Activated B cell treated with CpG ODN at 0.5 μM for 24 hours (primary cell): ENCODE measurements at regions not wholly inside any gene's neighbourhood (a gene's known extent, or its start where the extent isn't known, plus 50 kb on each side); places are given as distances from the start of the nearest gene placed in this dataset.

ENCODE experiments used
- ATAC-seq: fragments of 200-7000 bp; cut with Tn5 transposase; one replicate; pipeline ENCODE4 v1.10.0; 2021; ENCODE audit warnings: low read depth, mild to moderate bottlenecking, moderate library complexity
- CTCF ChIA-PET: fragments of 350-600 bp; sonication (Branson Sonifier 250); formaldehyde crosslinking; loops from one replicate; lab custom pipeline; 2021; ENCODE audit warnings: antibody characterized with exemption; lab: Charles Lee
- POLR2A ChIA-PET: fragments of 350-600 bp; sonication (Branson Sonifier 250); formaldehyde crosslinking; loops from one replicate; lab custom pipeline; 2021; ENCODE audit warnings: antibody characterized with exemption; lab: Charles Lee
- DNase-seq: peaks from one replicate; pipeline ENCODE4 v3.0.0; 2022
- H3K27ac Mint-ChIP-seq: one replicate; pipeline ENCODE4 v1.8.0; 2020; ENCODE audit warnings: mixed read lengths
- H3K27me3 Mint-ChIP-seq: one replicate; pipeline ENCODE4 v1.8.0; 2021; ENCODE audit warnings: mixed read lengths
- H3K36me3 Mint-ChIP-seq: one replicate; pipeline ENCODE4 v1.8.0; 2021; ENCODE audit warnings: low read depth, mixed read lengths
- H3K4me1 Mint-ChIP-seq: one replicate; pipeline ENCODE4 v1.8.0; 2021; ENCODE audit warnings: mixed read lengths
- H3K4me3 Mint-ChIP-seq: one replicate; pipeline ENCODE4 v1.8.0; 2020; ENCODE audit warnings: mild to moderate bottlenecking, mixed read lengths
- H3K9me3 Mint-ChIP-seq: one replicate; pipeline ENCODE4 v1.8.0; 2020; ENCODE audit warnings: mixed read lengths
- CTCF ChIP-seq: fragments of 200-600 bp; IDR thresholded peaks from one replicate; pipeline ENCODE4 v1.8.0; 2022; ENCODE audit warnings: antibody characterized with exemption, mild to moderate bottlenecking
- intact Hi-C: fragments of 100-400 bp; cut with micrococcal nuclease; formaldehyde crosslinking; loops from one replicate; pipeline ENCODE4 v1.15.1; 2024

GRCh38 chr5:128838623-128839022 is 126.7 kb upstream of the SLC27A6 start:
- DNase-seq (no peak), ATAC-seq (no peak)
- Mint-ChIP-seq H3K36me3 (no peaks in the 10 kb centered on the region), H3K4me1 (no peaks in the 10 kb centered on the region), H3K27me3 (no peaks in the 10 kb centered on the region), H3K27ac (no peak overlapping the region), H3K4me3 (no peak overlapping the region), H3K9me3 (no peaks in the 10 kb centered on the region)
- POLR2A ChIA-PET, result no interaction called here
- intact Hi-C loops, result no loop called here
- no peak for TF ChIP-seq CTCF
- CTCF ChIA-PET, result no interaction called here

GRCh38 chr5:128842241-128842640 is 123.0 kb upstream of the SLC27A6 start:
- H3K4me3 Mint-ChIP-seq, result no peak overlapping the region
- intact Hi-C loops, result loop anchor here (5.0 kb wide), 1 partner anchor 1280 kb away; no protein-coding TSS in a partner anchor
- ATAC-seq (no peak), DNase-seq (no peak)
- POLR2A ChIA-PET, result no interaction called here
- H3K36me3 Mint-ChIP-seq, result no peaks in the 10 kb centered on the region
- CTCF ChIA-PET, result no interaction called here
- H3K27me3 Mint-ChIP-seq, result peaks cover 2% of the 10 kb centered on the region
- no peaks in the 10 kb centered on the region for H3K4me1 Mint-ChIP-seq
- no peak overlapping the region for H3K27ac Mint-ChIP-seq
- TF ChIP-seq CTCF, result no peak
- H3K9me3 Mint-ChIP-seq, result peaks cover under 1% of the 10 kb centered on the region

GRCh38 chr5:128844354-128844923 is 120.8 kb upstream of the SLC27A6 start:
- H3K9me3 Mint-ChIP-seq, result peaks cover 18% of the 10 kb centered on the region
- peaks cover 2% of the 10 kb centered on the region for H3K27me3 Mint-ChIP-seq
- no peak for ATAC-seq
- POLR2A ChIA-PET, result no interaction called here
- TF ChIP-seq CTCF, result no peak
- H3K4me1 Mint-ChIP-seq, result no peaks in the 10 kb centered on the region
- no peaks in the 10 kb centered on the region for H3K36me3 Mint-ChIP-seq
- no peak for DNase-seq
- H3K27ac Mint-ChIP-seq, result no peak overlapping the region
- intact Hi-C loops, result loop anchor here (5.0 kb wide), 1 partner anchor 1282 kb away; no protein-coding TSS in a partner anchor
- H3K4me3 Mint-ChIP-seq, result no peak overlapping the region
- CTCF ChIA-PET, result interaction anchor here (1.2 kb wide), 1 partner anchor 10 kb away, joined by 3 read pairs; no protein-coding TSS in a partner anchor

- CTCF ChIA-PET, result no interaction called here
- Mint-ChIP-seq H3K4me3 (no peak overlapping the region), H3K9me3 (peaks cover 28% of the 10 kb centered on the region), H3K27ac (no peak overlapping the region), H3K36me3 (no peaks in the 10 kb centered on the region), H3K27me3 (no peaks in the 10 kb centered on the region), H3K4me1 (no peaks in the 10 kb centered on the region)
- intact Hi-C loops, result no loop called here
- POLR2A ChIA-PET, result no interaction called here
- DNase-seq, result no peak
- ATAC-seq, result no peak
- TF ChIP-seq CTCF, result no peak
These were observed 115.2 kb upstream of the SLC27A6 start for GRCh38 chr5:128850049-128850448.

- DNase-seq, result no peak
- Mint-ChIP-seq H3K36me3 (no peaks in the 10 kb centered on the region), H3K4me1 (no peaks in the 10 kb centered on the region), H3K27me3 (no peaks in the 10 kb centered on the region), H3K4me3 (no peak overlapping the region), H3K9me3 (peaks cover 10% of the 10 kb centered on the region), H3K27ac (no peak overlapping the region)
- ChIA-PET POLR2A (no interaction called here), CTCF (no interaction called here)
- no peak for TF ChIP-seq CTCF
- ATAC-seq, result no peak
- intact Hi-C loops, result no loop called here
These were observed 110.4 kb upstream of the SLC27A6 start for GRCh38 chr5:128854931-128855330.
